ENCODE measurements at regions not wholly inside any gene's neighbourhood (a gene's known extent, or its start where the extent isn't known, plus 50 kb on each side); places are given as distances from the start of the nearest gene placed in this dataset.

DNA sequence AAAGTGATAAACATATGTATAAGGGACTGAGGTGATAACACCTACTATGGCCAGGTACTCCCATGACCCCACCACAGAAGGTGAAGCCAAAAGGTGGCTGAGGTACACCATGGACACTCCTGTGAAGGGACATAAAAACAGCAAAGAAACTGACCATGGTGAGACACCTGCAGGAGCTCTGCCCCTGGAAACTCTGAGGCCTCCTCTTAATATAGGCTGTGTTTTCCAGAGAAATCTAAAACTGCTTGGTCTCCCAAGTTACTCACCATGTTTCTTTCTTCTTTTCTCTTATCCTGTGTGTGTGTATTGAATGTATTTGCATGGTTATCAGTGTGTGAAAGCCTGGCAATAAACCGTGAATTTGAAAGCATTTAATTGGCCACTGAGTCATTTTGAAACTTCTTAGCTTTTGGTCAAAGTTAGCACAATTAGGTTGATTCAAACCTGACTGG is 739.3 kb upstream of the GCFC2 start:
- TF ChIP-seq, protein P1, sequence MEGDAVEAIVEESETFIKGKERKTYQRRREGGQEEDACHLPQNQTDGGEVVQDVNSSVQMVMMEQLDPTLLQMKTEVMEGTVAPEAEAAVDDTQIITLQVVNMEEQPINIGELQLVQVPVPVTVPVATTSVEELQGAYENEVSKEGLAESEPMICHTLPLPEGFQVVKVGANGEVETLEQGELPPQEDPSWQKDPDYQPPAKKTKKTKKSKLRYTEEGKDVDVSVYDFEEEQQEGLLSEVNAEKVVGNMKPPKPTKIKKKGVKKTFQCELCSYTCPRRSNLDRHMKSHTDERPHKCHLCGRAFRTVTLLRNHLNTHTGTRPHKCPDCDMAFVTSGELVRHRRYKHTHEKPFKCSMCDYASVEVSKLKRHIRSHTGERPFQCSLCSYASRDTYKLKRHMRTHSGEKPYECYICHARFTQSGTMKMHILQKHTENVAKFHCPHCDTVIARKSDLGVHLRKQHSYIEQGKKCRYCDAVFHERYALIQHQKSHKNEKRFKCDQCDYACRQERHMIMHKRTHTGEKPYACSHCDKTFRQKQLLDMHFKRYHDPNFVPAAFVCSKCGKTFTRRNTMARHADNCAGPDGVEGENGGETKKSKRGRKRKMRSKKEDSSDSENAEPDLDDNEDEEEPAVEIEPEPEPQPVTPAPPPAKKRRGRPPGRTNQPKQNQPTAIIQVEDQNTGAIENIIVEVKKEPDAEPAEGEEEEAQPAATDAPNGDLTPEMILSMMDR (IDR thresholded peaks at IDR 0.05; ENCODE audit: unreplicated experiment), result no peak
- intact Hi-C loops (cut with micrococcal nuclease; ENCODE audit: unreplicated experiment), result no loop called here
- no peak overlapping the region for H3K4me3 Mint-ChIP-seq (ENCODE audit: low read depth, unreplicated experiment)
- BruUV-seq (replicated peaks), result no TSS peak
- no peak for DNase-seq
- H3K36me3 Mint-ChIP-seq (ENCODE audit: insufficient read depth, unreplicated experiment), result no peaks in the 10 kb centered on the region
- H3K27ac Mint-ChIP-seq (ENCODE audit: unreplicated experiment), result no peak overlapping the region
- CTCF ChIA-PET, result no interaction called here
- no peaks in the 10 kb centered on the region for H3K4me1 Mint-ChIP-seq (ENCODE audit: low read depth, unreplicated experiment)
- H3K27me3 Mint-ChIP-seq (ENCODE audit: unreplicated experiment), result no peaks in the 10 kb centered on the region
- H3K9me3 Mint-ChIP-seq (ENCODE audit: low read depth, unreplicated experiment), result peaks cover 13% of the 10 kb centered on the region

DNA sequence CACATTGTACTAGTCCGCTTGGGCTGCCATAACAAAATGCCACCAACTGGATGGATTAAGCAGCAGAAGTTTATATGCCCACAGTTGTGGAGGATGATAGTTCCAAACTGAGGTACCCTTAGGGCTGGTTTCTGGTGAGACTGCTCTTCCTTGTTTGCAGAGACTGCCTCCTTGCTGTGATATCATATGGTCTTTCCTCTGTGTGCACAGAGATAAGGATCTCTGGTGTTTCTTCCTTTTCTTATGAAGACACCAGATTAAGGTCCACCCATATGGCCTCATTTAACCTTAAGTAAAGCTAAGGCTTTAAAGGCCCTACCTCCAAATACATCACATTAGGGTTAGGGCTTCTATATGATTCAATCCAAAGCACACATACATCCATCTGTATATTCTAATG is 738.2 kb upstream of the GCFC2 start:
- H3K4me1 Mint-ChIP-seq (ENCODE audit: low read depth, unreplicated experiment), result no peaks in the 10 kb centered on the region
- BruUV-seq (replicated peaks), result no TSS peak
- H3K27ac Mint-ChIP-seq (ENCODE audit: unreplicated experiment), result no peak overlapping the region
- H3K36me3 Mint-ChIP-seq (ENCODE audit: insufficient read depth, unreplicated experiment), result no peaks in the 10 kb centered on the region
- H3K27me3 Mint-ChIP-seq (ENCODE audit: unreplicated experiment), result no peaks in the 10 kb centered on the region
- CTCF ChIA-PET, result no interaction called here
- TF ChIP-seq, protein P1 (IDR thresholded peaks at IDR 0.05; ENCODE audit: unreplicated experiment), result no peak
- intact Hi-C loops (cut with micrococcal nuclease; ENCODE audit: unreplicated experiment), result no loop called here
- no peak overlapping the region for H3K4me3 Mint-ChIP-seq (ENCODE audit: low read depth, unreplicated experiment)
- H3K9me3 Mint-ChIP-seq (ENCODE audit: low read depth, unreplicated experiment), result peaks cover 17% of the 10 kb centered on the region
- no peak for DNase-seq

DNA sequence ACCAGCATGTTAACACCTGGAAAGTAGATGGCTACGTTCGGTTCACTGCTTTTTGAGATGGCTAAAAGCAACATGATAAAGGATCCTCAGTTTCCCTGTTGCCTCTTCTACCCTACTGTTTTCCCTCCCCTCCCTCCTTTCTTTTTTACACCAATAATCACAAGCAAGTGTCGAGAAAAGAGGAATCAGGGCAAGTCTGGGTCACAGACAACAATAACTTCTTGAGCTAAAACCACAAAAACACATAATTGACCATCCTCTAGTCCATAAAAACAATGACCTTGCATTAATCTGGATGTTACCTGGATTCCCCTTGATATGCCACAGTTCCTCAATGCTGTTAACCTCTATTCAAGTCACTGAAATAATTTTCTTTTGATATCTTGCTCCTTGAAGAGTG is 736.6 kb upstream of the GCFC2 start:
- H3K27ac Mint-ChIP-seq (ENCODE audit: unreplicated experiment), result no peak overlapping the region
- no peaks in the 10 kb centered on the region for H3K27me3 Mint-ChIP-seq (ENCODE audit: unreplicated experiment)
- H3K4me3 Mint-ChIP-seq (ENCODE audit: low read depth, unreplicated experiment), result no peak overlapping the region
- TF ChIP-seq, protein P1 (IDR thresholded peaks at IDR 0.05; ENCODE audit: unreplicated experiment), result no peak
- no peak for DNase-seq
- H3K9me3 Mint-ChIP-seq (ENCODE audit: low read depth, unreplicated experiment), result peaks cover 18% of the 10 kb centered on the region
- BruUV-seq (replicated peaks), result no TSS peak
- intact Hi-C loops (cut with micrococcal nuclease; ENCODE audit: unreplicated experiment), result no loop called here
- no peaks in the 10 kb centered on the region for H3K36me3 Mint-ChIP-seq (ENCODE audit: insufficient read depth, unreplicated experiment)
- CTCF ChIA-PET, result no interaction called here
- H3K4me1 Mint-ChIP-seq (ENCODE audit: low read depth, unreplicated experiment), result no peaks in the 10 kb centered on the region

DNA sequence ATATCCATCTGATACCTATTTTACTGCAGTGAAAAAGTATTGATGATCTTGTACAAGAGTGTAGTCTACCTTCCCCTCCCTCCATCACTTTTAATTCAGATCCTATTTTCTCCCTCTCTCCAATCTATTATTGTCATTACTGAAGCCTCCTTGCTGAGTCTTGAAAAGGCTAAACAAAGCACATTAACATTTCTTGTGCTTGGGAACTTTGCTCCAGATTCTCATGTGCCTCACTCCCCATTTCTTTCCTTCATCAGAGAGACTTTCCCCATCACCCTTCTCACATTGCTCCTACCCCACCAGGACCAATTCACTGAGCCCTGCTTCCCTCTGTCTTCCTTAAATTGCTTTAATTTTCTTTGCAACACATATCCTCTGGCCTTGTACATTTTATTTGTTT is 736.2 kb upstream of the GCFC2 start:
- no peaks in the 10 kb centered on the region for H3K4me1 Mint-ChIP-seq (ENCODE audit: low read depth, unreplicated experiment)
- no peaks in the 10 kb centered on the region for H3K27me3 Mint-ChIP-seq (ENCODE audit: unreplicated experiment)
- no peak overlapping the region for H3K27ac Mint-ChIP-seq (ENCODE audit: unreplicated experiment)
- BruUV-seq (replicated peaks), result no TSS peak
- H3K36me3 Mint-ChIP-seq (ENCODE audit: insufficient read depth, unreplicated experiment), result no peaks in the 10 kb centered on the region
- DNase-seq, result no peak
- CTCF ChIA-PET, result no interaction called here
- intact Hi-C loops (cut with micrococcal nuclease; ENCODE audit: unreplicated experiment), result no loop called here
- no peak overlapping the region for H3K4me3 Mint-ChIP-seq (ENCODE audit: low read depth, unreplicated experiment)
- peaks cover 18% of the 10 kb centered on the region for H3K9me3 Mint-ChIP-seq (ENCODE audit: low read depth, unreplicated experiment)
- TF ChIP-seq, protein P1 (IDR thresholded peaks at IDR 0.05; ENCODE audit: unreplicated experiment), result no peak

DNA sequence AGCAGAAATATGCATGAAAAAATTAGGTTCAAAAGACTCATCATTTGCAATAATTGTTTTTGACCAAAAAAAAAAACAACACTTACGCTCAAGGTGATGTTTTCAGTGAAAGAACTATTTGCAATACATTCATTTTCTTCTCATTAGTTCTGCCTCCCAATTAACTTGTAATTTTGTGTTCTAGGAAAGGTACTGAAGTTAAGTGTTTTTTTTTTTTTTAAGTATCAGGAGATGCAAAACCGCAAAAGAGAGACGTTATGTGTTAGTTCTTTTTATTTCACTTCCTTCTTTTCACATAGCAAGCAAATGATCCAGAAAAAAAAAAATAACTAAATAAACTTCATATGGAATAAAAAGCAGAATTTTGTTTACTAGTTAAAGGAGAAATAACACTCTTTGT is 735.2 kb upstream of the GCFC2 start:
- TF ChIP-seq, protein P1 (IDR thresholded peaks at IDR 0.05; ENCODE audit: unreplicated experiment), result no peak
- DNase-seq, result no peak
- H3K9me3 Mint-ChIP-seq (ENCODE audit: low read depth, unreplicated experiment), result peaks cover 18% of the 10 kb centered on the region
- no peak overlapping the region for H3K4me3 Mint-ChIP-seq (ENCODE audit: low read depth, unreplicated experiment)
- no peak overlapping the region for H3K27ac Mint-ChIP-seq (ENCODE audit: unreplicated experiment)
- no peaks in the 10 kb centered on the region for H3K4me1 Mint-ChIP-seq (ENCODE audit: low read depth, unreplicated experiment)
- intact Hi-C loops (cut with micrococcal nuclease; ENCODE audit: unreplicated experiment), result no loop called here
- no TSS peak for BruUV-seq (replicated peaks)
- no peaks in the 10 kb centered on the region for H3K27me3 Mint-ChIP-seq (ENCODE audit: unreplicated experiment)
- CTCF ChIA-PET, result no interaction called here
- no peaks in the 10 kb centered on the region for H3K36me3 Mint-ChIP-seq (ENCODE audit: insufficient read depth, unreplicated experiment)

Data from Calu3 (cell line).